Epithelial cell of proximal tubule (primary cell): ENCODE measurements at regions not wholly inside any gene's neighbourhood (a gene's known extent, or its start where the extent isn't known, plus 50 kb on each side); places are given as distances from the start of the nearest gene placed in this dataset.

Source experiments
- DNase-seq: peaks from one replicate; pipeline ENCODE4 v3.0.0-alpha.2; 2011; ENCODE audit warnings: low read depth
- H3K4me3 ChIP-seq: 2 replicates; pipeline ENCODE4 v1.5.1; 2011; ENCODE audit warnings: low read depth, mild to moderate bottlenecking, low read length
- CTCF ChIP-seq: conservative IDR thresholded peaks from 2 replicates; pipeline ENCODE4 v1.5.1; 2012; ENCODE audit warnings: low read depth, mild to moderate bottlenecking, low read length

- no peak overlapping the region for H3K4me3 ChIP-seq
- no peak for DNase-seq
- TF ChIP-seq CTCF, result no peak
Observed at GRCh38 chr13:33520468-33520839, 234.9 kb upstream of the STARD13 start.

- H3K4me3 ChIP-seq, result no peak overlapping the region
- DNase-seq, result no peak
- no peak for TF ChIP-seq CTCF
Observed at GRCh38 chr13:33524086-33524485, 238.5 kb upstream of the STARD13 start.

GRCh38 chr13:33525763-33526162, 240.2 kb upstream of the STARD13 start:
- no peak for TF ChIP-seq CTCF
- no peak overlapping the region for H3K4me3 ChIP-seq
- DNase-seq, result no peak

- DNase-seq, result no peak
- H3K4me3 ChIP-seq, result no peak overlapping the region
- no peak for TF ChIP-seq CTCF
Observed at GRCh38 chr13:33526718-33527117, 241.2 kb upstream of the STARD13 start.

- H3K4me3 ChIP-seq, result no peak overlapping the region
- TF ChIP-seq CTCF, result no peak
- no peak for DNase-seq
Observed at GRCh38 chr13:33528896-33529295, 243.3 kb upstream of the STARD13 start.

- no peak for DNase-seq
- TF ChIP-seq CTCF, result no peak
- no peak overlapping the region for H3K4me3 ChIP-seq
Observed at GRCh38 chr13:33531484-33531883, 245.9 kb upstream of the STARD13 start.

GRCh38 chr13:33535061-33535460, 249.5 kb upstream of the STARD13 start:
- TF ChIP-seq CTCF, result no peak
- no peak for DNase-seq
- H3K4me3 ChIP-seq, result no peak overlapping the region
